Tibial nerve (tissue), 4 donors: ENCODE measurements at regions not wholly inside any gene's neighbourhood (a gene's known extent, or its start where the extent isn't known, plus 50 kb on each side); places are given as distances from the start of the nearest gene placed in this dataset.

Experiments
- CTCF ChIP-seq, 5 experiments: fragments of 200-600 bp in 3 of 5; fragments of 450-650 bp in 2 of 5; sonication (generic) in 3 of 5; IDR thresholded peaks; one replicate each; pipeline ENCODE4 v1.5.1; 2016 to 2019; ENCODE audit warnings: antibody characterized with exemption in 5 of 5, mild to moderate bottlenecking in 3 of 5, moderate library complexity in 2 of 5
- EP300 ChIP-seq, 2 donors: sonication (generic); formaldehyde crosslinking; IDR thresholded peaks; one replicate each; pipeline ENCODE4 v1.6.1; 2017; ENCODE audit warnings: antibody characterized with exemption in 2 of 2, mild to moderate bottlenecking in 1 of 2
- POLR2A ChIP-seq, 2 donors: fragments of 450-650 bp; IDR thresholded peaks; one replicate each; pipeline ENCODE4 v1.6.1; 2017; ENCODE audit warnings: antibody characterized with exemption in 2 of 2, mild to moderate bottlenecking in 2 of 2, moderate library complexity in 2 of 2

DNA sequence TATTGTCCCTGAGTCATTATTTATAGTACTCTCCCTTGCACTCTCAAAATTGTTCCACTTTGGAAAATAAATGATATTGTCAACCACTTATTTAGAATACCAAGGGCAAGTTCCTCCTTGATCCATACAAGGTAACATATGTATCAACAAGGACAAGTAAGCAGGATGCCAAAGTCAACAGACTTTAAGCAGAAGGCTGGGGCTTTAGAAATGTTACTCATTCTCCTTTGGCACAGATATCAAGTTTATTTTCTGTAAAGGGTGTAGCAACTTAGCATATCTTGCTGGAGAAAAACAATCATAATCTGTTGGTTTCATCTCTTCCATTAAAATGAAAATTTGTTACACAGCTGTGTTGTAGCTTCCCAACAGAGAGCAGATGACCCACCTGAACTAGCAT is 248.7 kb upstream of the SLC30A5 start:
- TF ChIP-seq CTCF (IDR thresholded peaks at IDR 0.05): no peak
- TF ChIP-seq POLR2A (IDR thresholded peaks at IDR 0.05): no peak
- TF ChIP-seq EP300 (IDR thresholded peaks at IDR 0.05): no peak
